Ramos (cell line): ENCODE measurements at regions not wholly inside any gene's neighbourhood (a gene's known extent, or its start where the extent isn't known, plus 50 kb on each side); places are given as distances from the start of the nearest gene placed in this dataset.

Source experiments
- in situ Hi-C: fragments of 300-500 bp; cut with MboI; formaldehyde crosslinking; loops from one replicate; pipeline ENCODE4 v1.14.3; 2022; ENCODE audit warnings: low sequenced_read_pairs; ENCODE audit not compliant: unreplicated experiment

- in situ Hi-C loops, result no loop called here
These were observed 155.7 kb downstream of the FAM170A start for GRCh38 chr5:119785057-119785456.

GRCh38 chr5:119789406-119790117, 160.2 kb downstream of the FAM170A start:
- in situ Hi-C loops, result no loop called here

GRCh38 chr5:119792161-119792799, 162.9 kb downstream of the FAM170A start:
- in situ Hi-C loops, result no loop called here

GRCh38 chr5:119795768-119796167, 166.4 kb downstream of the FAM170A start:
- in situ Hi-C loops, result no loop called here

GRCh38 chr5:119801570-119801969, 172.2 kb downstream of the FAM170A start:
- in situ Hi-C loops, result no loop called here

GRCh38 chr5:119808024-119808423, 178.7 kb downstream of the FAM170A start:
- in situ Hi-C loops, result no loop called here

GRCh38 chr5:119808474-119808873, 179.1 kb downstream of the FAM170A start:
- in situ Hi-C loops, result no loop called here

GRCh38 chr5:119810217-119810616, 180.9 kb downstream of the FAM170A start:
- in situ Hi-C loops, result no loop called here

GRCh38 chr5:119811458-119811857, 182.1 kb downstream of the FAM170A start:
- in situ Hi-C loops, result no loop called here

- in situ Hi-C loops, result no loop called here
These were observed 185.3 kb downstream of the FAM170A start for GRCh38 chr5:119814655-119815054.

GRCh38 chr5:119816055-119816454, 186.7 kb downstream of the FAM170A start:
- in situ Hi-C loops, result no loop called here

- in situ Hi-C loops, result no loop called here
These were observed 190.7 kb downstream of the FAM170A start for GRCh38 chr5:119820016-119820415.

- in situ Hi-C loops, result no loop called here
These were observed 191.2 kb downstream of the FAM170A start for GRCh38 chr5:119820608-119821007.

- in situ Hi-C loops, result no loop called here
These were observed 199.2 kb downstream of the FAM170A start for GRCh38 chr5:119828541-119828940.

GRCh38 chr5:119829341-119829740, 200.0 kb downstream of the FAM170A start:
- in situ Hi-C loops, result no loop called here

GRCh38 chr5:119833176-119833575, 203.8 kb downstream of the FAM170A start:
- in situ Hi-C loops, result no loop called here

- in situ Hi-C loops, result no loop called here
These were observed 210.8 kb downstream of the FAM170A start for GRCh38 chr5:119840175-119840574.

- in situ Hi-C loops, result no loop called here
These were observed 222.8 kb downstream of the FAM170A start for GRCh38 chr5:119852140-119852539.

- in situ Hi-C loops, result no loop called here
These were observed 231.1 kb downstream of the FAM170A start for GRCh38 chr5:119860463-119860862.

GRCh38 chr5:119862619-119863018, 233.3 kb downstream of the FAM170A start:
- in situ Hi-C loops, result no loop called here

- in situ Hi-C loops, result no loop called here
These were observed 234.9 kb downstream of the FAM170A start for GRCh38 chr5:119864286-119864685.

GRCh38 chr5:119873611-119874010, 244.3 kb downstream of the FAM170A start:
- in situ Hi-C loops, result no loop called here
